Small intestine (tissue), 7 donors: ENCODE measurements at regions not wholly inside any gene's neighbourhood (a gene's known extent, or its start where the extent isn't known, plus 50 kb on each side); places are given as distances from the start of the nearest gene placed in this dataset.
"Not testable (repeated sequence)": the region's sequence is repeated elsewhere in the genome, so short reads cannot be mapped to it uniquely, and the experiment has no call there.

Experiments
- DNase-seq, 2 donors: peaks; one replicate each; pipeline versions ENCODE4 v3.0.0 to v3.0.0-alpha.2; 2013
- FAIRE-seq: peaks from 2 replicates; lab custom pipeline; 2012; peaks lifted over from hg19 to GRCh38; lab: Jason Lieb, UNC
- H3K27ac ChIP-seq, 3 donors: one replicate each; pipeline ENCODE4 v1.5.1; 2013; ENCODE audit warnings: low read length in 2 of 3, mild to moderate bottlenecking in 2 of 3, control low read depth in 1 of 3, inconsistent platforms in 1 of 3, low read depth in 1 of 3, moderate library complexity in 1 of 3
- H3K27me3 ChIP-seq, 3 donors: one replicate each; pipeline ENCODE4 v1.6.1; 2013; ENCODE audit warnings: low read length in 3 of 3, inconsistent platforms in 1 of 3; ENCODE audit not compliant: control insufficient read depth in 3 of 3, insufficient read depth in 3 of 3
- H3K36me3 ChIP-seq, 3 donors: one replicate each; pipeline ENCODE4 v1.6.1; 2013; ENCODE audit warnings: low read length in 3 of 3, inconsistent platforms in 1 of 3, low read depth in 1 of 3, mild to moderate bottlenecking in 1 of 3, moderate library complexity in 1 of 3; ENCODE audit not compliant: control insufficient read depth in 3 of 3, insufficient read depth in 2 of 3
- H3K4me1 ChIP-seq, 3 donors: one replicate each; pipeline ENCODE4 v1.6.1; 2013; ENCODE audit warnings: low read length in 2 of 3, inconsistent platforms in 1 of 3, low read depth in 1 of 3, mild to moderate bottlenecking in 1 of 3, moderate library complexity in 1 of 3; ENCODE audit not compliant: control insufficient read depth in 3 of 3, insufficient read depth in 2 of 3
- H3K4me3 ChIP-seq, 3 donors: one replicate each; pipeline ENCODE4 v1.5.1; 2013; ENCODE audit warnings: low read length in 3 of 3, control low read depth in 1 of 3, inconsistent platforms in 1 of 3, low read depth in 1 of 3, mild to moderate bottlenecking in 1 of 3, moderate library complexity in 1 of 3
- H3K9me3 ChIP-seq, 2 donors: one replicate each; pipeline ENCODE4 v1.6.1; 2013; ENCODE audit warnings: low read depth in 1 of 2, low read length in 1 of 2; ENCODE audit not compliant: control insufficient read depth in 2 of 2, insufficient read depth in 1 of 2
- WGBS, 3 donors: extraction: QIAGEN DNeasy Blood & Tissue Kit; methylation state at CpG; one replicate each; pipeline ENCODE4 v1.1.7; 2013; 5-methylcytosine and 5-hydroxymethylcytosine counted together
- donor health status: healthy with polysubstance abuse.
- donor health status: control.
- donor health status: control.
- donor health status: Bipolar disorder and iron deficiency.
- donor health status: healthy.

DNA sequence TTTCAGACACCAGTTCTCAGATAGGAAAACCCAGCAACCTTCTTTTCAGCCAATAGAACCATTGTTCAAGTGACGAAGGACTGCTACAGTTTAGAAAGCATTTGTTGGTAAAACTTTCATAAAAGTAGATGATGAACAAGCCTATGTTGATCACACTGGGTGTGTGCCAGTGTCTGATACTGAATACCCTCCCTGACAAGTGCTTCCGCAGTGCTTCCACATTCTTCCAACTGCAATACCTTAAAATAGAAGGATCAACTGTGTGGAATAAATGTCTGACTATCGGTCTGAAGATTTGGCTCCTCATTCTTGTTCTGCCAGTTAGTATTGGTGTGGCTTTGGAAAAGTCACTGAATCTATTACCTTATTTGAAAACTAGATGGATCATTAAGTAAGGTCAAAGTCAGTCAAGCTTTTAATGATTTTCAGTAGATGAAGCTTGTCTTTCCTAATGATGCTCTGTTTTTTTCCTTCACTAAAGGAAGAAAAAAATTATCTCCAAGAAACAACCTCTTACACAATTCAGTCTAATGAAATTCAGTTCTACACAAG is 479.4 kb upstream of the CBLB start:
- Histone ChIP-seq H3K36me3 (no peaks in the 10 kb centered on the region), H3K9me3 (no peaks in the 10 kb centered on the region), H3K4me1 (peaks cover 0 to 4% (median 0%) of the 10 kb centered on the region in 3 donors), H3K4me3 (no peak overlapping the region), H3K27ac (no peak overlapping the region), H3K27me3 (no peaks in the 10 kb centered on the region)
- DNase-seq = no peak
- FAIRE-seq = no peak
- 87 to 92% (median 87%) methylated on average over 3 of the region's 3 CpGs for WGBS, 3 donors

DNA sequence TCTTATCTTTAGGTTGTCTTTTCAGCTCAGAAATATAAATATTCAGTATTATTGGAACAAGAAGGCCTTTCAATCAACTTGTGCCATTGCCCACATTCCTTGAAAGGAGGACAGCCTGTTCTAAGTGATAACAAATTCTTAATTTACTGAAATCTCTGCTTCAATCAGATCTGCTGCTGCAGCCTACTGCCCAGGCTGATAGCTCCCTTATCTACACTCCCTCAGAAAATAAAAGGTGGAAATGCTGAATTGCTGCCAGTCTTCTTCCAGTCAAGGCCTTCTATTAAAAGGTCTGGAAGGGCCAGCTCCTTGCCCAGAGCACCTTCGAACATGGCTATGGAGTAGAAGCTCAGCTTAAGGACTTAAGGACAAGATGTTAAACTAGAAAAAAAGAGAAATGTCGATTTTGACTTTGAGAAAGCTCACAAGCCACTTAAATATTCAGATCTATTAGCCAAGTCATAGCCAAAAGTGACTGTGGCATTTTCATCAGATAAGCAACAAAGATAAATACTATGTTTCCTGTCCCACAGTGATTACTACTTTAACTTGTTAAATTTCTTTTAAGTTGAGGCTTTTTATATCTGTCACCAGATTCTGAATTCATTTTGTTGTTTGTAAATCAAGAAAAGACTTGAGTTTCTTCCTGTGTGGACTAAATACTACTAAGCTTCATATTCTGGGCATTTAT is 480.5 kb upstream of the CBLB start:
- no peak overlapping the region for H3K27ac ChIP-seq
- no peaks in the 10 kb centered on the region for H3K9me3 ChIP-seq
- H3K27me3 ChIP-seq = no peaks in the 10 kb centered on the region
- no peak for DNase-seq
- FAIRE-seq = no peak
- H3K36me3 ChIP-seq = no peaks in the 10 kb centered on the region
- WGBS, 3 donors = 70 to 80% (median 74%) methylated on average over 2 of the region's 2 CpGs
- H3K4me1 ChIP-seq = peaks cover 0 to 4% (median 0%) of the 10 kb centered on the region in 3 donors
- no peak overlapping the region for H3K4me3 ChIP-seq

DNA sequence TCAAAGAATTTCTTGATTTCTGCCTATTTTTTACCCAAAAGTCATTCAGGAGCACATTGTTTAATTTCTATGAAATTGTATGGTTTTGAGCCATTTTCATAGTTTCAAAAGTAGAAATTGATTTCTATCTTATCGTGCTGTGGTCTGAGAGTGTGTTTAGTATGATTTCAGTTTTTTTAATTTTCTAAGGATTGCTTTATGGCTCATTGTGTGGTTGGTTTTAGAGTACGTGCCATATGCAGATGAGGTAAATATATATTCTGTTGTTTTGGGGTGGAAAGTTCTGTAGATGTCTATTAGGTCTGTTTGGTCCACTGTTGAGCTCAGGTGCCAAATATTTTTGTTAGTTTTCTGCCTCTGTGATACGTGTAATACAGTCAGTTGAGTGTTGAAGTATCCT is 487.1 kb upstream of the CBLB start:
- 75 to 83% (median 83%) methylated on average over 3 of the region's 3 CpGs for WGBS, 3 donors
- no peaks in the 10 kb centered on the region for H3K36me3 ChIP-seq
- H3K4me3 ChIP-seq = no peak overlapping the region
- H3K27me3 ChIP-seq = no peaks in the 10 kb centered on the region
- peaks cover 0 to 4% of the 10 kb centered on the region in 2 donors for H3K9me3 ChIP-seq
- H3K4me1 ChIP-seq = no peaks in the 10 kb centered on the region
- DNase-seq (no peak), FAIRE-seq (no peak)
- no peak overlapping the region for H3K27ac ChIP-seq

DNA sequence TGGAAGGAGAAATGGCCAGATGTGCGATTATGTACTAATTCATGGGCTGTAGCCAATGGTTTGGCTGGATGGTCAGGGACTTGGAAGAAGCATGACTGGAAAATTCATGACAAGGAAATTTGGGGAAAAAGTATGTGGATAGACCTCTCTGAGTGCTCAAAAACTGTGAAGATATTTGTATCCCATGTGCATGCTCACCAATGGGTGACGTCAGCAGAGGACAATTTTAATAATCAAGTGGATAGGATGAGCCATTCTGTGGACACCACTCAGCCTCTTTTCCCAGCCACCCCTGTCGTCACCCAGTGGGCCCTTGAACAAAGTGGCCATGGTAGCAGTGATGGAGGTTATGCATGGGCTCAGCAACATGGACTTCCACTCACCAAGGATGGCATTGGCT is 490.9 kb upstream of the CBLB start:
- no peak for FAIRE-seq
- Histone ChIP-seq H3K4me1 (no peaks in the 10 kb centered on the region), H3K4me3 (no peak overlapping the region), H3K27ac (no peak overlapping the region), H3K27me3 (no peaks in the 10 kb centered on the region), H3K36me3 (no peaks in the 10 kb centered on the region), H3K9me3 (peaks cover 0 to 4% of the 10 kb centered on the region in 2 donors)
- 90 to 96% (median 94%) methylated on average over 3 of the region's 3 CpGs for WGBS, 3 donors
- no peak for DNase-seq

DNA sequence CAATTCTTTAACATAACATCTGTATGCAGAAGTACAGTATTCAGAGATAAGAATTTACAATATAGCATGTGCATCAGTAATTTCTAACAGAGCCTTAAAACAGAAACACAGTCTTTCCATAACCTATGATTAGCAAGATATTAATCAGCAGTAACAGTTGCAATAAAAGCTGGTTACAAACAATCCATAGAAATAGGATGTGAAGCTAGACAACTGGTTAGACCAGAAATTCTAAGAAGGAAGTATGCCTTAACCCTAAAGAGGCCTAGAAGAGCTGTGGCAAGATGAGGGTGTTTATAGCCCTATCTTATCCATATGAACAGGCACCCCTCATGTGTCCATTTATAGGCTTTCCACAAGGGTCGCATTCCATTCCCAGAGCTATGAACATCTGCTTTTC is 492.1 kb upstream of the CBLB start:
- H3K27me3 ChIP-seq, H3K4me1 ChIP-seq, H3K4me3 ChIP-seq, H3K27ac ChIP-seq, DNase-seq, H3K9me3 ChIP-seq, H3K36me3 ChIP-seq, FAIRE-seq: not testable (repeated sequence)
- WGBS, 3 donors = 73 to 100% (median 89%) methylated on average over 1 of the region's 1 CpG

DNA sequence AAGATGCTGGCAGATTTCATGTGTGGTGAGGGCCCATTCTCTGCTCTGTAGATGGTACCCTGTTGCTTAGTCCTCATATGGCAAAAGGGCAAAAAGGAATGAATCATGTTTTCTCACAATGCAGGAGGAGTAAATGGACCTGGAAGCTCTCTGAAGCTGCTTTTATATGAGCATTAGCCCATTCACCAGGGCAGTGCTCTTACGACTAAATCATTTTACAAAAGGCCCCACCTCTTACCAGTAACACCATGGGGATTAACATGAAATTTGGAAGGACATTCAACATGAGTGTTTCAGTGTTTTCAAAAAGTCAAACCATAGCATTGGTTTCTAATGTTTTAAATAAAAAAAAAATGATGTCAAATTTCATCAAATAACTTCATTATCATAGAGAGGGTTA is 495.7 kb upstream of the CBLB start:
- Histone ChIP-seq H3K27ac (no peak overlapping the region), H3K4me3 (no peak overlapping the region), H3K9me3 (no peaks in the 10 kb centered on the region), H3K36me3 (no peaks in the 10 kb centered on the region), H3K27me3 (no peaks in the 10 kb centered on the region), H3K4me1 (no peaks in the 10 kb centered on the region)
- 88 to 96% (median 94%) methylated on average over 1 of the region's 1 CpG for WGBS, 3 donors
- no peak for FAIRE-seq
- no peak for DNase-seq

DNA sequence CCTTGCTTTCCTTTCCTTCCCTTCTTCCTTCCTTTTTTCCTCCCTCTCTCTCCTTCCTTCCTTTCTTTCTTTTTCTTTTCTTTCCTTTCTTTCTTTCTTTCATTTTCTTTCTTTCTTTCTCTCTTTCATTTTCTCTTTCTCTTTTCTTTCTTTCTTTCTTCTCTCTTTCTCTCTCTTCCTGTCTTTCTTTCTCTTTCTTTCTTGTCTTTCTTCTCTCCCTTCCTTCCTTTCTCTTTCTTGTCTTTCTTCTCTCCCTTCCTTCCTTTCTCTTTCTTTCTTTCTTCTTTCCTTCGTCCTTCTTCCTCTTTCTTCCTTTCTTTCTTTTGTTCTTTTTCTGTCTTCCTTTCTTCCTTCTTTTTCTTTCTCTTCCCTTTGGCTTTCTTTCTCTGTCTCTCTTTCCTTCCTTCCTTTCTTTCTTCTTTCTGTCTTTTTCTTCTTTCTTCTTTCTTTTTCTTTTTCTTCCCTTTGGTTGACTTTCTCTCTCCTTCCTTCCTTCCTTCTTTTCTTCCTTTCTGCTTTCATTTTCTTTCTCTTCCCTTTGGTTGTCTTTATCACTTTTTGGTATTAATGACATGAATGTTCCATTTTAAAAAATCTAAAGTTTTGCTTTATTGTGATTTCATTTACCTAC is 496.4 kb upstream of the CBLB start:
- H3K4me1 ChIP-seq = no peaks in the 10 kb centered on the region
- DNase-seq = no peak
- H3K36me3 ChIP-seq = no peaks in the 10 kb centered on the region
- no peak overlapping the region for H3K27ac ChIP-seq
- H3K4me3 ChIP-seq = no peak overlapping the region
- H3K27me3 ChIP-seq = no peaks in the 10 kb centered on the region
- FAIRE-seq = no peak
- no peaks in the 10 kb centered on the region for H3K9me3 ChIP-seq
- 91% methylated on average over 1 of the region's 1 CpG for WGBS, 3 donors

DNA sequence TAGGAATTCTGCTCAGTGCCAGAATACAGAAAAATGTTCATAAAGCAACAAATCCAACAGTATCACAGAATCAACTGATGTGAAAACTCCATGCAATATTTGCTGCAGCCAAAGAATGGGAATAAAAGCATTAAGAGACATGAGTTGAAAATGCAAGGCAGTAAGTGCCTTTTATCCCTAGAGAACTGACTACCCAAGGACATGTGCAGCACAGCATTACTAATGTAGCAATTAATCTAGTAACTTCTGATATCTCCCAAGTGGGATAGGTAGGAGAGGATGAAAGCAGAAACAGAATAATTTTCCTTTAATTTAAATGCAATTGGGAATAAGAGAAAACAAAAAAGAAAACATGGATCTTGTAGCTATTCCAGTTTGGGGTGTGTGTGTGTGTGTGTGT is 497.5 kb upstream of the CBLB start:
- Histone ChIP-seq H3K27ac (no peak overlapping the region), H3K36me3 (no peaks in the 10 kb centered on the region), H3K27me3 (no peaks in the 10 kb centered on the region), H3K9me3 (no peaks in the 10 kb centered on the region), H3K4me3 (no peak overlapping the region), H3K4me1 (no peaks in the 10 kb centered on the region)
- DNase-seq (no peak), FAIRE-seq (no peak)
